Pancreas (tissue), 10 donors: ENCODE measurements at regions not wholly inside any gene's neighbourhood (a gene's known extent, or its start where the extent isn't known, plus 50 kb on each side); places are given as distances from the start of the nearest gene placed in this dataset.
A peak's percentile ranks its signal among the peaks of the same experiment; 100 is the strongest.

ENCODE experiments used
- ATAC-seq, 4 donors: fragments of 200-7000 bp; cut with Tn5 transposase; one replicate each; pipeline versions ENCODE4 v1.8.0 to v1.9.1; 2020; ENCODE audit warnings: mild to moderate bottlenecking in 4 of 4, moderate library complexity in 4 of 4
- DNase-seq, 6 donors: peaks; one replicate each; pipeline ENCODE4 v3.0.0-alpha.2; 2020
- FAIRE-seq: peaks from 2 replicates; lab custom pipeline; 2012; peaks lifted over from hg19 to GRCh38; lab: Jason Lieb, UNC
- H3K27ac ChIP-seq, 4 donors: fragments of 200-600 bp; sonication (generic); 1 replicate in 3 of 4; 2 replicates in 1 of 4; pipeline versions ENCODE4 v1.5.0 to v1.8.0; 2020
- H3K27me3 ChIP-seq, 4 donors: fragments of 200-600 bp; one replicate each; pipeline ENCODE4 v1.8.0; 2021
- H3K36me3 ChIP-seq, 3 donors: fragments of 200-600 bp; sonication (generic) in 1 of 3; one replicate each; pipeline versions ENCODE4 v1.5.0 to v1.8.0; 2020 to 2021
- H3K4me1 ChIP-seq, 3 donors: fragments of 200-600 bp; one replicate each; pipeline ENCODE4 v1.8.0; 2021
- H3K4me3 ChIP-seq, 4 donors: fragments of 200-600 bp; sonication (generic) in 2 of 4; one replicate each; pipeline versions ENCODE4 v1.5.0 to v1.8.0; 2020 to 2021
- H3K9me3 ChIP-seq, 4 donors: fragments of 200-600 bp; one replicate each; pipeline ENCODE4 v1.8.0; 2021
- CTCF ChIP-seq, 4 donors: fragments of 200-600 bp; sonication (generic) in 3 of 4; IDR thresholded peaks; one replicate each; pipeline versions ENCODE4 v1.5.0 to v1.8.0; 2021; ENCODE audit warnings: antibody characterized with exemption in 4 of 4
- whole genome bisulfite sequencing, 2 donors: extraction: QIAGEN DNeasy Blood & Tissue Kit; methylation state at CpG; one replicate each; pipeline ENCODE4 v1.1.7; 2013; 5-methylcytosine and 5-hydroxymethylcytosine counted together
- intact Hi-C, 3 donors: fragments of 100-400 bp; cut with DNase I; formaldehyde crosslinking; loops; one replicate each; pipeline versions ENCODE4 v1.11.1 to v1.14.2; 2022
- donor health status: healthy with polysubstance abuse.
- donor health status: DM: no; HTN: no; CAD: no; lungs with moderate emphysema.
- donor health status: DM: no; HTN: no; CAD: no.
- donor health status: control.
- donor health status: control.
- donor health status: Bipolar disorder and iron deficiency.
- donor health status: DM: yes; HTN: yes; CAD: no.
- donor health status: DM: no; HTN: no; CAD: no.
- donor health status: DM: no; HTN: no; CAD: no.
- donor health status: DM: yes; HTN: yes; CAD: no.

DNA sequence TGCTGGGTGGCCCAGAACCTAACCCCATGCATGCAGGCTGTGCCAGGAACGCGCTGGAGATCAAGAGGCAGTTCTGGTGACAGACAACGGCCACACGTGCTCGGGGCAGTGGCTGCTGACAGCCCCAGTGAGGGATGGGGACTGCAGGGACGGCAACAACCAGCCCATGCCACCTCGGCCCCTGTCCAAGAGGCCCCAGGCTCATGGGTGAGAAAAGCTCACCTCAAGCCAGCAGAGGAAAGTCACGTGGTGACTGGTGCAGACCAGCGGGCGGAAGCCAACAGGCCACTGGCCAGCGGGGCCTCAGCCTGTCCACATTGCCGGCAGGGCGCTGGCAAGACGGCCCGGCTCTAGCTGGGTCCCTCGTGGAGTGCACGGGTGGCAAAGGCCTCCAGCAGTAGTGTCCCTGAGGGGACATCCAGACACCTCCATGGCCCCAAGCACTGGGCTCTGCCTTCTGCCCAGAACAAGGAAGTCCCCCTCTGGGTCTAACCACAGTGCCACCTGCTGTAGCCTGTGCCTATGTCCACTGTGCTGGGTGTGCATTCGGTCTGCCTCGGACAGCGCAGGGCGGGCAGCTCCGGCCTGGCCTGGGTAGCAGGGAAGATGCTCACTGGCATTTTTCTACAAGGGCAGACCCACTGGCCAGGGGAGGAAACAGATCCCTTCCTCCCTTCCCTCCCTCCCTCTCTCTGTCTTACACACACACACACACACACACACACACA, 134.1 kb downstream of the NCOR2 start:
- peak in 3 of 4 donors; percentile 9 to 27 (median 21) for ATAC-seq
- Histone ChIP-seq H3K4me1 (no peaks in the 10 kb centered on the region), H3K27me3 (no peaks in the 10 kb centered on the region), H3K36me3 (peaks cover 0 to 17% (median 0%) of the 10 kb centered on the region in 3 donors), H3K9me3 (no peaks in the 10 kb centered on the region), H3K4me3 (no peak overlapping the region), H3K27ac (no peak overlapping the region)
- no peak for DNase-seq
- TF ChIP-seq CTCF (IDR thresholded peaks at IDR 0.05) = no peak
- no peak for FAIRE-seq
- WGBS, 2 donors = 84 to 87% methylated on average over 22 of the region's 22 CpGs
- intact Hi-C loops = no loop called here

GRCh38 chr12:124432376-124432775, 135.0 kb downstream of the NCOR2 start:
- Histone ChIP-seq H3K36me3 (peaks cover 0 to 17% (median 0%) of the 10 kb centered on the region in 3 donors), H3K27ac (no peak overlapping the region), H3K4me1 (no peaks in the 10 kb centered on the region), H3K9me3 (no peaks in the 10 kb centered on the region), H3K4me3 (no peak overlapping the region), H3K27me3 (no peaks in the 10 kb centered on the region)
- intact Hi-C loops = no loop called here
- TF ChIP-seq CTCF (IDR thresholded peaks at IDR 0.05) = no peak
- WGBS, 2 donors = 94 to 96% methylated on average over 8 of the region's 8 CpGs
- ATAC-seq (peak in 2 of 4 donors; percentile 19 to 41), DNase-seq (no peak), FAIRE-seq (no peak)

DNA sequence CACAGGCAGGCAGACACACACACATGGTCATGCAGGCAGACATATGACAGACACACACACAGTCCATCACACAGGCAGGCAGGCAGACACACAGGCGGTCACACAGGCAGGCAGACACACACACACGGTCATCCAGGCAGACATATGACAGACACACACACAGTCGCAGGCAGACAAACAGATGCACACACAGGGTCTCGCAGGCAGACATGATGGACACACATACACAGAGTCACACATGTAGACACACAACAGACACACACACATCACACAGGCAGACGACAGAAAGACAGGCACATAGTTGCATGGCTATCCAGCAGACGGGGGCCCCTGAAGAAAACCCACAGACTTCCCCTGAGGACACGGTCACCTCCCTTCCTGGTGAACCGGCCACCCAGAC, 135.4 kb downstream of the NCOR2 start:
- DNase-seq (no peak), ATAC-seq (no peak), FAIRE-seq (no peak)
- no peaks in the 10 kb centered on the region for H3K4me1 ChIP-seq
- WGBS, 2 donors = 89 to 94% methylated on average over 8 of the region's 8 CpGs
- H3K4me3 ChIP-seq = no peak overlapping the region
- TF ChIP-seq CTCF (IDR thresholded peaks at IDR 0.05) = no peak
- peaks cover 0 to 17% (median 0%) of the 10 kb centered on the region in 3 donors for H3K36me3 ChIP-seq
- intact Hi-C loops = no loop called here
- no peaks in the 10 kb centered on the region for H3K27me3 ChIP-seq
- H3K9me3 ChIP-seq = no peaks in the 10 kb centered on the region
- H3K27ac ChIP-seq = no peak overlapping the region

DNA sequence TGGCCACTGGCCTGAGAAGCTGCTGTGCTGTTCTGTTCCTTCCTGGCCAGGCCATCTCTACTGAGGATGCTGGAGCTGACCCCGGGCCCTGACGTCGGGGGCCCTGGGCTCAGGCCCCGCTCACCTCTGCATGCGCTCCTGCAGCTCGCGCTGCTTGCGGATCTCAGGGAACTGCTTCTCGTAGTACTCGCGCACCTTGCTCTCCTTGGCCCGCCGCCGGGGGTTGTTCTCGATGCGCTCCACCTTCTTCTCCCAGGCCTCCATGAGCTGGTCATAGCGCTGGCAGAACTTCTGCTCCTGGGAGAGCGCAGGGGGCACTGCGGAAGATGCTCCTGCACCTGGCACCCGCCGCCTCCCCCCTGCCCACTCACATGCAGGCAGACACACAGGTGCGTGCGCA, 135.6 kb downstream of the RFLNA start:
- Histone ChIP-seq H3K27me3 (no peaks in the 10 kb centered on the region), H3K27ac (no peak overlapping the region), H3K9me3 (no peaks in the 10 kb centered on the region), H3K36me3 (peaks cover 0 to 28% (median 0%) of the 10 kb centered on the region in 3 donors), H3K4me3 (no peak overlapping the region), H3K4me1 (no peaks in the 10 kb centered on the region)
- intact Hi-C loops = no loop called here
- 96% methylated on average over 23 of the region's 23 CpGs for WGBS, 2 donors
- no peak for TF ChIP-seq CTCF (IDR thresholded peaks at IDR 0.05)
- no peak for ATAC-seq
- FAIRE-seq = no peak
- no peak for DNase-seq

- Histone ChIP-seq H3K36me3 (peaks cover 0 to 29% (median 0%) of the 10 kb centered on the region in 3 donors), H3K4me3 (no peak overlapping the region), H3K27ac (no peak overlapping the region), H3K27me3 (no peaks in the 10 kb centered on the region), H3K9me3 (no peaks in the 10 kb centered on the region), H3K4me1 (no peaks in the 10 kb centered on the region)
- ATAC-seq (no peak), DNase-seq (no peak), FAIRE-seq (no peak)
- no peak for TF ChIP-seq CTCF (IDR thresholded peaks at IDR 0.05)
- 94% methylated on average over 12 to 15 of the region's 15 CpGs for WGBS, 2 donors
- intact Hi-C loops = no loop called here
Observed at GRCh38 chr12:124429535-124429934, 134.6 kb downstream of the RFLNA start.
